ENCODE measurements at regions not wholly inside any gene's neighbourhood (a gene's known extent, or its start where the extent isn't known, plus 50 kb on each side); places are given as distances from the start of the nearest gene placed in this dataset.

DNA sequence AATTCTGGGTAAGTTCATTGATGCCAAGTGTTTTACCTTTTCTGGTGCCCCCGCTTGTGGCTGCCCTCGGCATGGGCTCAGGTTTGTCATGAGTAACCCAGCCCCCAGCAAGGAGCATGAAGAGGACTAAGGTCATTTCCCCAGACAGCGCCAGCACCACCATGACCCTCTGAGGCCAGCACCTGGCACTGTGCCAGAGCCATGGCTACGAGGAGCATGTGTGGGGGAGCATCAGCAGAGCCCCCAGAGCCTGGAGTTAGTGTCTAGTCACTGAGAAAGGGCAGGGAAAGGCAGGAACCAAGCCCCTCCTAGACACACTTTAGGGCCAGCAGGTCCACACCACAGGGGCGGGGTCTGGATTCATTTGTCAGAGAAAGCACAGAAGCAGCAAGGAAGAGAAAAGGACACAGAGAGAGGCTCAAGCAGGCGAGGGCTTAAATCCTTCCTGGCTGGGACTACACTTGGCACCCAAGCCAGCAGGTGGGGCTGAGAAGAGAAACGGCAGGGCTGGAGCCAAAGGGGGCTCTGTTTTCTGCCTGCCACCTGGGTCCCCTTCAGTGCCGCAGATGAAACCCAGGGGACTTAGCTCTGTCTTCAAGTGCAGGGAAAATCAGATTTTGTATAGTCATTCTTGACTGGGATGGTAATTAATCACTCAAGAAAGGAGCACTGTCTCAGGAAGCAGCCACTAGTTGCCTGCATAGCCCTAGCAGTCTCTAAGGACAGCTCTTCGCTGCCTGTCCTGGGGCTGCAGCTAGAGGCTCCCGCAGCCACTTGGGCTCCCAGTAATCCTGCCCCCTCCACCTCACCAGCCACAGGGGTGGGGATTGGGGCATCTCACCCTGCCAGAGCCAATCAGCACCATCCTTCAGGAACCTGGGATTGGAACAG, 79.6 kb upstream of the ZC3H12A start:
- H3K9me3 ChIP-seq (ENCODE audit: control insufficient read depth in 3 of 3, low read length in 3 of 3), result no peaks in the 10 kb centered on the region
- H3K9ac ChIP-seq (ENCODE audit: low read depth in 1 of 3, low read length in 3 of 3), result no peak overlapping the region
- peaks cover 25 to 46% (median 45%) of the 10 kb centered on the region in 3 donors for H3K27me3 ChIP-seq (ENCODE audit: control insufficient read depth in 3 of 3, insufficient read depth in 3 of 3, low read length in 3 of 3)
- no peak overlapping the region for H3K27ac ChIP-seq (ENCODE audit: low read depth, low read length)
- no peaks in the 10 kb centered on the region for H3K36me3 ChIP-seq (ENCODE audit: control insufficient read depth in 3 of 3, insufficient read depth in 3 of 3, low read length in 3 of 3)
- H3K4me3 ChIP-seq (ENCODE audit: low read length in 3 of 3), result no peak overlapping the region
- no peaks in the 10 kb centered on the region for H3K4me1 ChIP-seq (ENCODE audit: control insufficient read depth in 3 of 3, insufficient read depth in 3 of 3, low read length in 3 of 3)

DNA sequence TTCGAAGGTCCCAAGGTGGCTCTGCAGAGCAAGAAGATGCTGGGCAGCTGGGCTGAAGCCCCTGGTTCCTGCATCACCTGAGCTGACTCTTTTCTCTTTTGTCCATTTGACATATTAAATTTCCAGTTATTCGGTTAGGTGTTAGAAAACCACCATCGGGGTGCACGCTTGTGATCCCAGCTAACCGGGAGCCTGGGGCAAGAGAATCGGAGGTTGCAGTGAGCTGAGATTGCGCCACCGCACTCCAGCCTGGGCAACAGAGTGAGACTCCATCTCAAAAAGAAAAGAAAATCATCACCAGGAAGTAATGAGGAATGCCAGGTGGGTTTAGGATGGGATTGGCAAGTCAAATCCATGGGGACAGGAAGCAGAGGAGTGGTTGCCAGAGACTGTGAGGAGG, 76.3 kb upstream of the ZC3H12A start:
- Histone ChIP-seq H3K27ac (ENCODE audit: low read depth, low read length) (no peak overlapping the region), H3K9me3 (ENCODE audit: control insufficient read depth in 3 of 3, low read length in 3 of 3) (no peaks in the 10 kb centered on the region), H3K9ac (ENCODE audit: low read depth in 1 of 3, low read length in 3 of 3) (no peak overlapping the region), H3K4me3 (ENCODE audit: low read length in 3 of 3) (no peak overlapping the region), H3K36me3 (ENCODE audit: control insufficient read depth in 3 of 3, insufficient read depth in 3 of 3, low read length in 3 of 3) (no peaks in the 10 kb centered on the region), H3K27me3 (ENCODE audit: control insufficient read depth in 3 of 3, insufficient read depth in 3 of 3, low read length in 3 of 3) (peaks cover 28 to 47% (median 31%) of the 10 kb centered on the region in 3 donors), H3K4me1 (ENCODE audit: control insufficient read depth in 3 of 3, insufficient read depth in 3 of 3, low read length in 3 of 3) (no peaks in the 10 kb centered on the region)

GRCh38 chr1:37399205-37399604, 75.2 kb upstream of the ZC3H12A start:
- no peaks in the 10 kb centered on the region for H3K4me1 ChIP-seq (ENCODE audit: control insufficient read depth in 3 of 3, insufficient read depth in 3 of 3, low read length in 3 of 3)
- H3K27ac ChIP-seq (ENCODE audit: low read depth, low read length), result no peak overlapping the region
- no peaks in the 10 kb centered on the region for H3K9me3 ChIP-seq (ENCODE audit: control insufficient read depth in 3 of 3, low read length in 3 of 3)
- no peaks in the 10 kb centered on the region for H3K36me3 ChIP-seq (ENCODE audit: control insufficient read depth in 3 of 3, insufficient read depth in 3 of 3, low read length in 3 of 3)
- H3K27me3 ChIP-seq (ENCODE audit: control insufficient read depth in 3 of 3, insufficient read depth in 3 of 3, low read length in 3 of 3), result peaks cover 18 to 39% (median 23%) of the 10 kb centered on the region in 3 donors
- H3K9ac ChIP-seq (ENCODE audit: low read depth in 1 of 3, low read length in 3 of 3), result no peak overlapping the region
- no peak overlapping the region for H3K4me3 ChIP-seq (ENCODE audit: low read length in 3 of 3)

- peaks cover 13 to 38% (median 16%) of the 10 kb centered on the region in 3 donors for H3K27me3 ChIP-seq (ENCODE audit: control insufficient read depth in 3 of 3, insufficient read depth in 3 of 3, low read length in 3 of 3)
- no peaks in the 10 kb centered on the region for H3K36me3 ChIP-seq (ENCODE audit: control insufficient read depth in 3 of 3, insufficient read depth in 3 of 3, low read length in 3 of 3)
- no peaks in the 10 kb centered on the region for H3K9me3 ChIP-seq (ENCODE audit: control insufficient read depth in 3 of 3, low read length in 3 of 3)
- no peaks in the 10 kb centered on the region for H3K4me1 ChIP-seq (ENCODE audit: control insufficient read depth in 3 of 3, insufficient read depth in 3 of 3, low read length in 3 of 3)
- H3K4me3 ChIP-seq (ENCODE audit: low read length in 3 of 3), result no peak overlapping the region
- no peak overlapping the region for H3K9ac ChIP-seq (ENCODE audit: low read depth in 1 of 3, low read length in 3 of 3)
- no peak overlapping the region for H3K27ac ChIP-seq (ENCODE audit: low read depth, low read length)
Observed at GRCh38 chr1:37399830-37400464, 74.4 kb upstream of the ZC3H12A start.

GRCh38 chr1:37400466-37401225, 73.7 kb upstream of the ZC3H12A start:
- Histone ChIP-seq H3K27me3 (ENCODE audit: control insufficient read depth in 3 of 3, insufficient read depth in 3 of 3, low read length in 3 of 3) (peaks cover 9 to 35% (median 12%) of the 10 kb centered on the region in 3 donors), H3K27ac (ENCODE audit: low read depth, low read length) (no peak overlapping the region), H3K9me3 (ENCODE audit: control insufficient read depth in 3 of 3, low read length in 3 of 3) (no peaks in the 10 kb centered on the region), H3K36me3 (ENCODE audit: control insufficient read depth in 3 of 3, insufficient read depth in 3 of 3, low read length in 3 of 3) (no peaks in the 10 kb centered on the region), H3K4me1 (ENCODE audit: control insufficient read depth in 3 of 3, insufficient read depth in 3 of 3, low read length in 3 of 3) (no peaks in the 10 kb centered on the region), H3K9ac (ENCODE audit: low read depth in 1 of 3, low read length in 3 of 3) (no peak overlapping the region), H3K4me3 (ENCODE audit: low read length in 3 of 3) (no peak overlapping the region)

GRCh38 chr1:37403166-37403565, 71.2 kb upstream of the ZC3H12A start:
- peaks cover 7 to 28% (median 10%) of the 10 kb centered on the region in 3 donors for H3K27me3 ChIP-seq (ENCODE audit: control insufficient read depth in 3 of 3, insufficient read depth in 3 of 3, low read length in 3 of 3)
- H3K9me3 ChIP-seq (ENCODE audit: control insufficient read depth in 3 of 3, low read length in 3 of 3), result no peaks in the 10 kb centered on the region
- no peaks in the 10 kb centered on the region for H3K36me3 ChIP-seq (ENCODE audit: control insufficient read depth in 3 of 3, insufficient read depth in 3 of 3, low read length in 3 of 3)

GRCh38 chr1:37404711-37405110, 69.7 kb upstream of the ZC3H12A start:
- no peaks in the 10 kb centered on the region for H3K9me3 ChIP-seq (ENCODE audit: control insufficient read depth in 3 of 3, low read length in 3 of 3)
- no peak overlapping the region for H3K9ac ChIP-seq (ENCODE audit: low read depth in 1 of 3, low read length in 3 of 3)
- no peaks in the 10 kb centered on the region for H3K4me1 ChIP-seq (ENCODE audit: control insufficient read depth in 3 of 3, insufficient read depth in 3 of 3, low read length in 3 of 3)
- peaks cover 6 to 32% (median 12%) of the 10 kb centered on the region in 3 donors for H3K27me3 ChIP-seq (ENCODE audit: control insufficient read depth in 3 of 3, insufficient read depth in 3 of 3, low read length in 3 of 3)
- H3K4me3 ChIP-seq (ENCODE audit: low read length in 3 of 3), result no peak overlapping the region
- H3K36me3 ChIP-seq (ENCODE audit: control insufficient read depth in 3 of 3, insufficient read depth in 3 of 3, low read length in 3 of 3), result no peaks in the 10 kb centered on the region
- no peak overlapping the region for H3K27ac ChIP-seq (ENCODE audit: low read depth, low read length)

More at GRCh38 chr1:37403166-37403565, 71.2 kb upstream of the ZC3H12A start:
- Histone ChIP-seq H3K9ac (ENCODE audit: low read depth in 1 of 3, low read length in 3 of 3) (no peak overlapping the region), H3K27ac (ENCODE audit: low read depth, low read length) (no peak overlapping the region), H3K4me3 (ENCODE audit: low read length in 3 of 3) (no peak overlapping the region), H3K4me1 (ENCODE audit: control insufficient read depth in 3 of 3, insufficient read depth in 3 of 3, low read length in 3 of 3) (no peaks in the 10 kb centered on the region)

DNA sequence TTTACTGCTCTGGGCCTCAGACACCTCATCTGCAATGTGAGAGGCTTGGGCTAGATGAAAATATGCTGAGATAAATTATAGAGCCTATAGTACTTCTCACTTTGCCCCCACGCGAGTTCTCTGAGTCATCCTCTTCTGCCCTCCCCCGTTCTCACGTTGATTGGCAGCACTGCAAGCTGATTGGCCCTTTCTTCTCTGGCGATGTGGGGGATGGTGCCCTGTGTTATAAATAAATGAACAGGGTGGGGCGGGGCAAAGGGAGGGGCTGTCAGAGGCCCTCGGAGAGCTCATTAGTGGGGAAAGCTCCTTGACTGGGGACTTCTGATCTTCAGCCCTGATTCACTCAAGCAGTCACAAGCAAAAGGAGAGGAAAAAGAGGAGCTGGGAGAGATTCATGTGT, 64.3 kb upstream of the ZC3H12A start:
- no peak overlapping the region for H3K9ac ChIP-seq (ENCODE audit: low read depth in 1 of 3, low read length in 3 of 3)
- H3K27me3 ChIP-seq (ENCODE audit: control insufficient read depth in 3 of 3, insufficient read depth in 3 of 3, low read length in 3 of 3), result peaks cover 7 to 17% (median 14%) of the 10 kb centered on the region in 3 donors
- no peak overlapping the region for H3K4me3 ChIP-seq (ENCODE audit: low read length in 3 of 3)
- no peaks in the 10 kb centered on the region for H3K36me3 ChIP-seq (ENCODE audit: control insufficient read depth in 3 of 3, insufficient read depth in 3 of 3, low read length in 3 of 3)
- no peaks in the 10 kb centered on the region for H3K4me1 ChIP-seq (ENCODE audit: control insufficient read depth in 3 of 3, insufficient read depth in 3 of 3, low read length in 3 of 3)
- no peaks in the 10 kb centered on the region for H3K9me3 ChIP-seq (ENCODE audit: control insufficient read depth in 3 of 3, low read length in 3 of 3)
- H3K27ac ChIP-seq (ENCODE audit: low read depth, low read length), result no peak overlapping the region

DNA sequence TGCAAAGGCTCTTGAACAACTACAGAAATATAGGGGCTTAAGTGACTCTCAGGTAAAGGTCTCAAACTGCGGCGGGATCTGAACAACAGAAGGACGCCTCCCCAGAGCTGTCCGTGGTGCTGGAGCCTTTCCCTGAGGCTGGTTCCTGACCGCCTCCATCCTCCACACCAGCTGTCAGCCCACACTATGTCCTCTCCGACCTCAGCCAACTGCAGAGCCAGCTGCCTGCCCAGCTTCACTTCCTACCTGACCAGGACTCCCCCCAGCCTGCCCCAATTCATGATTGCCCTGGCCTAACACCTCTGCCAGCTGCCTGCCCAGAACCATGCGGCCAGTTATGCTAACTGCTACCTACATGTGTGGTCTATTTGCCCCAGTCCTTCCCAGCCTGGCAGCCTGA, 63.6 kb upstream of the ZC3H12A start:
- Histone ChIP-seq H3K27me3 (ENCODE audit: control insufficient read depth in 3 of 3, insufficient read depth in 3 of 3, low read length in 3 of 3) (peaks cover 7 to 15% (median 14%) of the 10 kb centered on the region in 3 donors), H3K9me3 (ENCODE audit: control insufficient read depth in 3 of 3, low read length in 3 of 3) (peaks cover 0 to 5% (median 0%) of the 10 kb centered on the region in 3 donors), H3K27ac (ENCODE audit: low read depth, low read length) (no peak overlapping the region), H3K4me1 (ENCODE audit: control insufficient read depth in 3 of 3, insufficient read depth in 3 of 3, low read length in 3 of 3) (no peaks in the 10 kb centered on the region), H3K9ac (ENCODE audit: low read depth in 1 of 3, low read length in 3 of 3) (no peak overlapping the region), H3K36me3 (ENCODE audit: control insufficient read depth in 3 of 3, insufficient read depth in 3 of 3, low read length in 3 of 3) (no peaks in the 10 kb centered on the region), H3K4me3 (ENCODE audit: low read length in 3 of 3) (no peak overlapping the region)
